GM23248 (cell line): ENCODE measurements at regions not wholly inside any gene's neighbourhood (a gene's known extent, or its start where the extent isn't known, plus 50 kb on each side); places are given as distances from the start of the nearest gene placed in this dataset.

Source experiments
- EZH2 ChIP-seq: fragments of 200-600 bp; sonication (generic); IDR thresholded peaks from 2 replicates; pipeline ENCODE4 v1.6.1; 2018; ENCODE audit warnings: antibody characterized with exemption, mild to moderate bottlenecking; ENCODE audit not compliant: insufficient read depth, poor library complexity, severe bottlenecking
- EZH2phosphoT487 ChIP-seq: fragments of 200-600 bp; sonication (generic); IDR thresholded peaks from 2 replicates; pipeline ENCODE4 v1.6.1; 2018; ENCODE audit warnings: antibody characterized with exemption, moderate library complexity, mild to moderate bottlenecking, low read depth; ENCODE audit not compliant: insufficient read depth

- no peak for TF ChIP-seq EZH2phosphoT487
- TF ChIP-seq EZH2: no peak
These were observed 382.2 kb downstream of the ENC1 start for GRCh38 chr5:74258314-74258665.
